CD4-positive, alpha-beta T cell treated with Interleukin-17A for 4 hours (primary cell): ENCODE measurements at regions not wholly inside any gene's neighbourhood (a gene's known extent, or its start where the extent isn't known, plus 50 kb on each side); places are given as distances from the start of the nearest gene placed in this dataset.

Experiments used
- DNase-seq: peaks from one replicate; pipeline ENCODE4 v3.0.0-alpha.2; 2020; ENCODE audit warnings: mixed read lengths

DNA sequence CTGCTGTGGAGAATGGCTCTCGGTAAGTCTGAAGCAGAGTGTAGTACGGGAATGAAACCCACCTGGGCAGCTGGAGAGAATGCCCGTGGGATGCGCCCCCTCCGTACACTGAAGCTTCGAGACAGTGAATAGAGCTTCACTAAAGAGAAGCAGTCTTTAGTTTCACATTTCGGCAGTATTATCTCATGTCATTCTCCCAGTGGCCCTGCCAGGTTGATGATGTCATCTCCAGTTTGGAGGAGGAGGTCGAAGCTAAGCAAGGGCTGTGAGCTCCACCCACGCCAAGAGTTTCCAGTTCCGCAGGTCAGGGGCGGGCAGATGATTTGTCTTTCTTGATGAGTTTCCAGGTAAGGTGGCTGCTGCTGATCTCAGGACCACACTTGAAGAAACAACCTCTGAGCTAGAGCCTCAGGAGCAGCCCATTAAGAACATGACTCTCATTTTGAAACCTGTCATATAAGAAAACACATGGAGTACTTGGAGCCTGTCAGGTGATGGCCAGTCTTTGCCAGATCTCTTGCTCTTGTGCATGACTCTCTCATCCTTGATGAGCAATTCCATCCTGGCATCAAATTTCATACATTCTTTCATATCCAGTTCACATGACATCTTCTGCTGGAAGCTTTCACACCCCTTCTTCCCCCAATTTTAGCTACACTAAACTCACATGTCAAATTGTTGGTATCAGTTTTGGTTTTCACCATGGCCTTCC is 475.0 kb downstream of the RNF144A start:
- no peak for DNase-seq

DNA sequence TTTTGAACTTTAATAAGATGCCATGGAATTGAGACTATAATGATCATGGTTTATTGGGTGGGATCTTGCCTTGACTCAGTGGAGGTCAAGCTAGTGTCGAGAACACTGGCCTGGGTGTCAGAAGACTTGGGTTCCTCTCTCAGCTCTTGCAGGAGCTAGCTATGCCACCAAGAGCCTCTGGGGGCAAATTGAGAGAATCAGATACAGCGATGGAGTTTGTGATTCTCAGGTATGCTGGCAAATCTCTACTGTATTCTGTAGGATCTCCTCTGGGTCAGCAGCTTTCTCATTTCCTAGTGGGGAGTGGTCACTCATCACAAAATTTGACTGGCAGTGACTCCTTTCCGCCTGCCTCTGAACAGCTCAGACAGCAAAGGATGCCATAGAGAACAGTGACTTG is 477.0 kb downstream of the RNF144A start:
- no peak for DNase-seq

- no peak for DNase-seq
Observed at GRCh38 chr2:7400628-7401027, 483.4 kb downstream of the RNF144A start.

DNA sequence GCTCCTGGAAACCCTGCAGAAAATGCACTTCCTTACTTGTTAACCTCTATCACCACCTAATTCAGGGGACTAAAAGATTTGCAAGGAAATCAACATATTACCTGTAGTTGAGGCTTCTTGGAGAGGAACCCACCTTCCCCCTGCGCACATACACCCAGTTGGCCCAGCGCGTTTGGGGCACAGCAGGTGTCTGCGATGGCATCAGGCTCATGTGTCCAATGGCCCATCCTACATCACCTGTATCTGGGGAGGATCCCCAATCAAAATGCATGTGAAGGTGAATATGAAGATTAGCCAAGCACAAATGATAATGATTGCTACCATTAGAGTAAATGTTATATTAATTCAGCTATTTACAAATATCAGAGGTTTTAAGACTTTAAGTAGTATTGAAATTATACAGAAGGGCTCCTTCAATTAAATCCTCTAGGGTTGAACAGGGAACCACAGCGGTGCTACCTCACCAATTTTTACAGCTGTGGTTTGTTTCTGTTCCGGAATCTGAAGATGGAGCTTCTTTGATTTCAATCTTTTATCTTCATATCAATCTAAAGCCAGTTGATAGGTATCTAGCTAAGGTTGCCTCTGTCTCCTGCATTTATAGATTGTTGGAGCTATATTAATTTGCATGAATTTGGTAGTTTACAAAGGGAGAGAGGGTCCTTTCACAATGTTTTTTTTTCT is 486.0 kb downstream of the RNF144A start:
- DNase-seq, result no peak

GRCh38 chr2:7405861-7406715 is 488.9 kb downstream of the RNF144A start:
- no peak for DNase-seq

- DNase-seq, result no peak
Observed at GRCh38 chr2:7407001-7407400, 489.8 kb downstream of the RNF144A start.

DNA sequence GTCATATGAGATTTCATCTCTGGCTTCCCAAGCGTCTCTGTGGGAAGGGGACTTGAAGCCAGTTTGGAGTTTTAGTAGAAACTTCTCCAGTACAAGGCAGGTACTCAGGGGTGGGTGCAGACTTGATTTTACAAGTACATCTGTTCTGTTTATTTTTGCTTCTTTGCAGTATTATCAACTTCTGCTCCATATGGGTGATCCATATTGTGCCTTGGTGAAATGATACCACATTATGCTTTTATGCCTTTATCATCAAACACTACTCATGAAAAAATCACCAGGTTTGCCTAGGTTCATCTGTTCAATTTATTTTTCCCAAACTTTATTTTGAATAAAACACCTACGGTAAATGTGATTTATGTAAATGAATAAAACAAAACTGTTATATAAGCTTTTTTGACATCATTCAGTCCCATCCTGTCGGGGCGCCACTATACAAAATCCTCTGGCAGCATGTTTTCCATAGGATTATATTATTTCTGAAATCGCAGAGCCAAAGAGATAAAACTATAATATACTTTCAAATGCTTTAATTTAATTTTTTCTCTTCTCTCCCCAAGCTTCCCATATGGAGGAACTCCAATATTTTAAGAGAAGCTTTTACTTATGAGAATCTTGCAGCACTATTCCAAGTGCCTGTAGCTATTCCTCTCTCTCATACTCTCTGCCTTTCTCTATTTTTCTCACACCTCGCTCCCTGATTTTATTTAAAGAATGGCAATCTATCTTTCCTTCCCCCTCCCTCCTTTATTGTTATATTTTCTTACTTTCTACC is 490.9 kb downstream of the RNF144A start:
- no peak for DNase-seq

DNA sequence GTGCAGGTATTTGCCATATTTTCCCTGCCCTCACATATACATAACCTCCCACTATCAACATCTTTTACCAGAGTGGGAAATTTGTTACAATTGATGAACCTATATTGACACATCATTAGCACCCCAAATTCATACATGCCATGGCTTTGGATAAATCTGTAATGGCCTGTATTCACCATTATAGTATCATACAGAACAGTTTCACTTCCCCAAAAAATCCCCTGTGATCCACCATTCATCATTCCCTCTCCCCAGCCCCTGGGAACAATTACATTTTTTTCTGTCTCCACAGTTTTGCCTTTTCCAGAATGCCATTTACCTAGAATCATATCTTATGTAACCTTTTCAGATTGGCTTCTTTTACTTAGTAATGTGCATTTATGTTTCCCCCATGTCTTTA is 494.5 kb downstream of the RNF144A start:
- DNase-seq, result no peak

- no peak for DNase-seq
Observed at GRCh38 chr2:7417845-7418742, 500.9 kb downstream of the RNF144A start.

DNA sequence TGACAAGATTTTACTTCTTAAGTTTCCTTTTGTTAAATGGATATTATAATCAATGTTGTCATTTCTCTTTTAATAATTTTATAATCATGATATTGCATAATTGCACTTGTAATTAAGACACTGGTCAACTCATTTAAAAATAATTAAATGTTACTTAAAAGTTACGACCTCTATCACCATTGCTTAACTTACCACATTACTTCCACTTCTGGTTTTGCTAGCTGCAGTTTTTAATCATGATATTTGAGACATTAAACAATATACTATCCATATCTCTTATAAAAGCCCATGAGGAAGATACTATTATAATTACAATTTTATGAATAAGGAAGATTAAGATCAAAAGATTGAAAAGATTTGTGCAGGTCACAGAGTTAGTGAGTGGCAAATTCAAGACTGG is 502.0 kb downstream of the RNF144A start:
- no peak for DNase-seq

- no peak for DNase-seq
Observed at GRCh38 chr2:7419814-7420311, 502.7 kb downstream of the RNF144A start.

DNA sequence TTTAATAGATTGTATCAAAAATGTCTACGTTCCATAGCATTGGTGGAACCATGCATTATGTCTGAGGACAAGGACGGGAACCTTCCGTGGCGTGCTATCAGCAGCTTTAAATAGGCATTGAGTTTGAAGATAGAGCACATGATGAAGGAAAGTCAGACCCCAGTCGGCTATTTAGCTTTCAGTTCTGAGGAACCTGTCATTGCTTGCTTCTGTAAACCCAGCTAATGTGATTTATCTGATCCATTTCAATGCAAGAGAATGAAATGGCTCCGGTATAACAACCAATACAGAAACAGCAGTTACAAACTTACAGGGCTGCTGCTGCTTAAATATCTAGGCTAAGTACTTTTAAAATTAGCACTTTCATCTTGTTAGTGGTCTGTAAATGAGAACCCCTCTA is 503.3 kb downstream of the RNF144A start:
- no peak for DNase-seq

- no peak for DNase-seq
Observed at GRCh38 chr2:7424481-7424880, 507.3 kb downstream of the RNF144A start.

- DNase-seq, result peak; percentile 37
Observed at GRCh38 chr2:7427293-7428060, 510.3 kb downstream of the RNF144A start.

GRCh38 chr2:7428454-7429204 is 511.4 kb downstream of the RNF144A start:
- DNase-seq, result no peak

- DNase-seq, result no peak
Observed at GRCh38 chr2:7429733-7430132, 512.5 kb downstream of the RNF144A start.

DNA sequence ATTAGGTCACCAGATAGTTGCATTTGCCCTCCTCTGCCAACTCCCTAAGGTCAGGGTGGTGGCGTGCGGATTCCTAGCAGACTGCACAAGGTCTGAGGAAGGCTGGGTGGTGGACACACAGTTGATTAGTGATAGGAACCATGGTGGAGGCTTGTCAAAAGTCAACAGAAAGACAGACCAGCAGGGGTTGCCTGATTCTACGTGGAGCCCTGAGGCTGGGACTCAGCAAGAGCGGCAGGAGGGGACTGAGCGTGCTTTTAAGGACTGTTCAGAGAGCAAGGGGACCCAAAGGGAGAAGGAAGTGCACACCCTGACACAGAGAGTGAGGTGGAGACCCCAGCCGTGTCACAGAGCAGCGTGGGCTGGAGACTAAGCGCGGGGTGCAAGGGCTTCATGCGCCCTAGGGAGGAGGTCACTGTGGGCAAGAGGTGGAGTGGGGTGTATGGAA is 513.2 kb downstream of the RNF144A start:
- DNase-seq, result peak; percentile 23

GRCh38 chr2:7430869-7431641 is 513.8 kb downstream of the RNF144A start:
- peak; percentile 60 for DNase-seq

DNA sequence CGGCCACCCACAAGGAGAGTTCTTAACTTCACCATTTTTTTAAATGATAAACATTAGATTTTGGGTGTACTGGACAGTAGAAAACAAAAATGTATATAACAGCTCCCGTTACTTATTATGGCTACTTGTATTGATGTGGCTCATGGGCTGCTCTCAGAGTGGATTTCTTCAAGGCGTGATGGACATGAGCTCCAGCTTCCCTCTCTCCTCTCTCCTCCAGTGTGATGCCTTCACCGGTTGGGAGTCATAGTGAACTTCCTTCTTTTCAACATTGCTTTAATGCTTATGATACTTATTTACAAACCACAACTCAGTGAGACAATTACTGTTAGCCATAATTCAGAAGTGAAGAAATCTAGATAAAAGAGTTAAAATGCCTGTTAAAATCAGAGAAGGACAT is 515.2 kb downstream of the RNF144A start:
- no peak for DNase-seq
